OCI-LY3 (cell line): ENCODE measurements at regions not wholly inside any gene's neighbourhood (a gene's known extent, or its start where the extent isn't known, plus 50 kb on each side); places are given as distances from the start of the nearest gene placed in this dataset.

Source experiments
- CTCF ChIP-seq: fragments of 200-600, 300-600 bp; sonication (generic); IDR thresholded peaks from 2 replicates; pipeline ENCODE4 v1.5.1; 2014; ENCODE audit warnings: antibody characterized with exemption, low read length, low read depth
- EZH2phosphoT487 ChIP-seq: fragments of 200-600 bp; shearing (Covaris generic); IDR thresholded peaks from 2 replicates; pipeline ENCODE4 v1.6.1; 2018; ENCODE audit warnings: antibody characterized with exemption, mixed run types, low read depth

- no peak for TF ChIP-seq CTCF
- TF ChIP-seq EZH2phosphoT487: no peak
Measured at GRCh38 chr11:10955616-10956015, 97.8 kb upstream of the ZBED5 start.
